Right atrium auricular region (tissue), 2 donors: ENCODE measurements at regions not wholly inside any gene's neighbourhood (a gene's known extent, or its start where the extent isn't known, plus 50 kb on each side); places are given as distances from the start of the nearest gene placed in this dataset.

Experiments
- DNase-seq: peaks from one replicate; pipeline ENCODE4 v3.0.0-alpha.2; 2019; ENCODE audit warnings: low spot score
- H3K27ac ChIP-seq, 2 donors: fragments of 200-600 bp; sonication (generic); 1 replicate in 1 of 2; 2 replicates in 1 of 2; pipeline ENCODE4 v1.5.1; 2016 to 2019
- H3K27me3 ChIP-seq, 2 donors: fragments of 200-600 bp; sonication (generic); one replicate each; pipeline versions ENCODE4 v1.5.1 to v1.6.0; 2017 to 2019
- H3K36me3 ChIP-seq: fragments of 200-600 bp; sonication (generic); one replicate; pipeline ENCODE4 v1.5.1; 2016
- H3K4me1 ChIP-seq, 2 donors: fragments of 200-600 bp; sonication (generic); one replicate each; pipeline versions ENCODE4 v1.5.1 to v1.6.0; 2017 to 2019
- H3K4me3 ChIP-seq, 2 donors: fragments of 200-600 bp; sonication (generic); 1 replicate in 1 of 2; 2 replicates in 1 of 2; pipeline ENCODE4 v1.5.1; 2017 to 2019; ENCODE audit warnings: mild to moderate bottlenecking in 1 of 2, moderate library complexity in 1 of 2
- H3K9me3 ChIP-seq, 2 donors: fragments of 200-600 bp; sonication (generic); one replicate each; pipeline ENCODE4 v1.5.1; 2019
- TF ChIP-seq, protein P1 (sequence below), 2 donors: fragments of 200-600 bp; sonication (generic); IDR thresholded peaks; one replicate each; pipeline ENCODE4 v1.5.1; 2019; ENCODE audit warnings: antibody characterized with exemption in 2 of 2

DNA sequence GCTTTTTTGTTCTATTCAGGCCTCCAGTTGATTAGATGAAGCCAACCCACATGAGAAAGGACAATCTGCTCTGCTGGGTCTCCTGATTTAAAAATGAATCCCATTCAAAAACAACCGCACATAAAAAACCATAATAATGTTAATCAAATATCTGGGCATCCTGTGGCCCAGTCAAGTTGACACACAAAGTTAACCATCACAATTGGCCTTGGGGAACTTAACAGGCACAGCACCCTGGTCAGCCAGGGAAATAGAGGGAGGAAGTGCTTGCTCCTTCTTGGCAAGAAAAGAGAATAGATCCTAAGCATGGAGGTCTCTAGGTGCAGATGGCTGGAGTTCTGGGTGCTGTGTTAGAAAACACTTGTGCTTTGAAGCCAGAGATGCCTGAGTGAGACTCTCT lies 109.6 kb upstream of the OLIG2 start:
- Histone ChIP-seq H3K4me3 (no peak overlapping the region), H3K4me1 (no peaks in the 10 kb centered on the region), H3K27me3 (no peaks in the 10 kb centered on the region), H3K9me3 (peaks cover 0 to 7% of the 10 kb centered on the region in 2 donors), H3K27ac (no peak overlapping the region), H3K36me3 (no peaks in the 10 kb centered on the region)
- TF ChIP-seq, protein P1, sequence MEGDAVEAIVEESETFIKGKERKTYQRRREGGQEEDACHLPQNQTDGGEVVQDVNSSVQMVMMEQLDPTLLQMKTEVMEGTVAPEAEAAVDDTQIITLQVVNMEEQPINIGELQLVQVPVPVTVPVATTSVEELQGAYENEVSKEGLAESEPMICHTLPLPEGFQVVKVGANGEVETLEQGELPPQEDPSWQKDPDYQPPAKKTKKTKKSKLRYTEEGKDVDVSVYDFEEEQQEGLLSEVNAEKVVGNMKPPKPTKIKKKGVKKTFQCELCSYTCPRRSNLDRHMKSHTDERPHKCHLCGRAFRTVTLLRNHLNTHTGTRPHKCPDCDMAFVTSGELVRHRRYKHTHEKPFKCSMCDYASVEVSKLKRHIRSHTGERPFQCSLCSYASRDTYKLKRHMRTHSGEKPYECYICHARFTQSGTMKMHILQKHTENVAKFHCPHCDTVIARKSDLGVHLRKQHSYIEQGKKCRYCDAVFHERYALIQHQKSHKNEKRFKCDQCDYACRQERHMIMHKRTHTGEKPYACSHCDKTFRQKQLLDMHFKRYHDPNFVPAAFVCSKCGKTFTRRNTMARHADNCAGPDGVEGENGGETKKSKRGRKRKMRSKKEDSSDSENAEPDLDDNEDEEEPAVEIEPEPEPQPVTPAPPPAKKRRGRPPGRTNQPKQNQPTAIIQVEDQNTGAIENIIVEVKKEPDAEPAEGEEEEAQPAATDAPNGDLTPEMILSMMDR (IDR thresholded peaks at IDR 0.05) = no peak
- DNase-seq = no peak

DNA sequence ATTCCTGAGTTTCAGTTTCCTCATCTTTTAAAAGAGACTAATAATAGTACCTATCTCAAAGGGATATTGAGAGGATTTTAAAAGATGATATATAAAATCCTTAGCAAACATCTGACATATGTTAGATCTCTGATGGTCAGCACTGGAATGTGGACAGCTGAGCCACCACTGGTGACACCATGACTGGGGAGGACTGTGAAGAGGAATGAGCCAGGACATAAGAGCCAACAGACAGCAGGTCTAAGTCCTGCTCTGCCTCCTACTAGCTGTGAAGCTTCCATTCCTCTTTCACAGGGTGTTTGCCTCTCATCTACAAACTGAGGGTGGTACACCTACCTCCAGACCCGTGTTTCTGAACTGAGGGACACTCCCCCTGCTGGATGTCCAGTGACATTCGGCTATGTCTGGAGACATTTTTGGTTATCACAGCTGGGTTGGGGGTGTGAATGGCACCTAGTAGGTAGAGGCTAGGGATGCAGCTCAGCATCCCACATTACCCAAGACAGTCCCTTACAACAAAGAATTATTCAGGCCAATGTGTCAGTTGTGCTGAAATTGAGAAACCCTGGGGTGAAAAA lies 109.1 kb upstream of the OLIG2 start:
- Histone ChIP-seq H3K27me3 (no peaks in the 10 kb centered on the region), H3K4me3 (no peak overlapping the region), H3K9me3 (peaks cover 0 to 7% of the 10 kb centered on the region in 2 donors), H3K27ac (no peak overlapping the region), H3K4me1 (no peaks in the 10 kb centered on the region), H3K36me3 (no peaks in the 10 kb centered on the region)
- DNase-seq = no peak
- TF ChIP-seq, protein P1 (IDR thresholded peaks at IDR 0.05) = no peak

DNA sequence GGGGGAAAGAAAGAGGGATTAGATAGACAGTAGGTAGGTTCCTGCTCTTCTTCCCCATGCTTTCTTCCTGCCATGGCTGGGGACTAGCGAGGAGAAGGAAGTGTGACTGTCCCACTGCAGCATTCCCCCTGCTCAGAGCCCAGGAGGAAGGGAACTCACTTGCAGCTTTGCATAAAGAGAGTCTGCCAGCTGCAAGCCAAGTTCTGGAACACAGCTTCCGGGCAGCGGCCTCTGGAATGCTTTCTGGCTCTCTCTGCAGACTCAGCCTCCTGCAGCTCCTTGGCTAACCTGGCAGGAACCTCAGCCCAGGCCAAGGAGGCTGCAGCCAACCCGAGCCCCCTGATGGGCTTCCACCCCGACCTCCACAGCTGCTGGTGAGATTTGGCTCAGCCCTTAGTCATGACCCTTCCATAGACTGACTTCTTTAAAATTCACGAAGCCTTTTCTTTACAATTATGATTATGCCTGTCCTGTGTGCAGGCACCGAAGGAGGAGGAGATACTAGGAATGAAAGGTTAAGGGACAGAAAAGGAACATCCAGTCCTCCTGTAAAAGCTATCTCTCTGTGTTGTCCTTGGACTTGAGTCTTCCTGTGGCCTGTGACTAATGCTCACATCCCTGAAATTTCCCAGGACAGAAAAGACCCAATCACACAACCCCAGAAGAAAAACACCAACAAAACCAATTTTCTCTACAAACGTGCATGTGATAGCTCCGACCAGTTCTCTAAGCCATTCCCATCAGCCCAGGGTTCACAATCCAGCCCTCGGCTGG lies 108.2 kb upstream of the OLIG2 start:
- DNase-seq = no peak
- TF ChIP-seq, protein P1 (IDR thresholded peaks at IDR 0.05) = no peak
- H3K4me3 ChIP-seq = no peak overlapping the region
- H3K36me3 ChIP-seq = no peaks in the 10 kb centered on the region
- H3K9me3 ChIP-seq = peaks cover 0 to 7% of the 10 kb centered on the region in 2 donors
- H3K27ac ChIP-seq = no peak overlapping the region
- no peaks in the 10 kb centered on the region for H3K4me1 ChIP-seq
- H3K27me3 ChIP-seq = no peaks in the 10 kb centered on the region

DNA sequence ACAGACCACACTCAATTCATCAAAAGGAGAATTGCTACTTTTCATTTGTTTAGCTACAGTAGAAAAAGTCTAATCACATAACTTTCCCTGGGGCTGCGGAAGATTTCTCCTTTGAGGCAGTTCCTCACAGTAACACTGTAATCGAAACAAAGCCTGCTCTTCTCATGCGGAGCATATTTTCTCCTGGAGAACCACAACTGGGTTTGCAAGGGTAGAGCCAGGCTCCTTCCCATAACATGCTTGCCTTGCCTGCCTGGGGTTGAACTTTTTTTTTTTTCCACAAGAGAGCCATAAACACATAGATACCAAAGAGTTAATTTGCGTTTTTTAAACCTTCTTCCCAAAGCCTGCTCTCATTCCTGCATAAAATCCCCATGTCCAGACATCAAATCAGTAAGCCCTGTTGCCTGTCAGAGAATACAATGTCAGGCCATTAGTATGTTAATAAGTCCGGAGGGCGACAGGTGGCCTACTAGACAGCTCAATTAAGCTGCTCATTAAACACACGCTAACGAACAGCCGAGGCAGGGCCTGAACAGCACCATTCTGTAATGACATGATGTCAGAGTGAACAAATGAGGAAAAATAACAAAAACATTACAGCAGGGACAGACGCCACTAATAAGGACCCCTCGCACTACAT lies 107.1 kb upstream of the OLIG2 start:
- H3K9me3 ChIP-seq = peaks cover 0 to 7% of the 10 kb centered on the region in 2 donors
- no peak overlapping the region for H3K4me3 ChIP-seq
- no peaks in the 10 kb centered on the region for H3K27me3 ChIP-seq
- no peak overlapping the region for H3K27ac ChIP-seq
- TF ChIP-seq, protein P1 (IDR thresholded peaks at IDR 0.05) = no peak
- no peaks in the 10 kb centered on the region for H3K36me3 ChIP-seq
- DNase-seq = no peak
- no peaks in the 10 kb centered on the region for H3K4me1 ChIP-seq

DNA sequence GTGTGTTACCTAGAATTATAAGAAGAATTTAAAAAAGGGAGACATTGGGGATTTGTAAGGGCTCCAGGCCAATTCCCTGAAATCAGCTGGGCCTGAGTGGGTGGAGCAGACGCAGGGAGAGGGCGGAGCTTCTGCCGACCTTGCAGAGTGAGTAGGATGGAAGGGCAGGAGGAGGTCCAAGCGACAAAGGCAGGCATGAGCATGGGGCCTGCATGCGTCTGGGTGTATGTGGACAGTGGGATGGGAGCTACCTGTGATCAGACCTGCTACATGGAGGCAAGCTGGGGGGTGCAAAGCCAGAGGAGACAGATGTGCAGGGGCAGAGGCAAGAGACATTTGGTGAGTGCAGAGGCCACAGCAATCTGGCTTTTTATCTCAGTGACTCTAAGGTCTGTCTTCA lies 105.3 kb upstream of the OLIG2 start:
- Histone ChIP-seq H3K9me3 (peaks cover 0 to 19% of the 10 kb centered on the region in 2 donors), H3K27ac (no peak overlapping the region), H3K27me3 (no peaks in the 10 kb centered on the region), H3K36me3 (no peaks in the 10 kb centered on the region), H3K4me3 (no peak overlapping the region), H3K4me1 (no peaks in the 10 kb centered on the region)
- TF ChIP-seq, protein P1 (IDR thresholded peaks at IDR 0.05) = no peak
- DNase-seq = no peak
